ENCODE measurements at regions not wholly inside any gene's neighbourhood (a gene's known extent, or its start where the extent isn't known, plus 50 kb on each side); places are given as distances from the start of the nearest gene placed in this dataset.

DNA sequence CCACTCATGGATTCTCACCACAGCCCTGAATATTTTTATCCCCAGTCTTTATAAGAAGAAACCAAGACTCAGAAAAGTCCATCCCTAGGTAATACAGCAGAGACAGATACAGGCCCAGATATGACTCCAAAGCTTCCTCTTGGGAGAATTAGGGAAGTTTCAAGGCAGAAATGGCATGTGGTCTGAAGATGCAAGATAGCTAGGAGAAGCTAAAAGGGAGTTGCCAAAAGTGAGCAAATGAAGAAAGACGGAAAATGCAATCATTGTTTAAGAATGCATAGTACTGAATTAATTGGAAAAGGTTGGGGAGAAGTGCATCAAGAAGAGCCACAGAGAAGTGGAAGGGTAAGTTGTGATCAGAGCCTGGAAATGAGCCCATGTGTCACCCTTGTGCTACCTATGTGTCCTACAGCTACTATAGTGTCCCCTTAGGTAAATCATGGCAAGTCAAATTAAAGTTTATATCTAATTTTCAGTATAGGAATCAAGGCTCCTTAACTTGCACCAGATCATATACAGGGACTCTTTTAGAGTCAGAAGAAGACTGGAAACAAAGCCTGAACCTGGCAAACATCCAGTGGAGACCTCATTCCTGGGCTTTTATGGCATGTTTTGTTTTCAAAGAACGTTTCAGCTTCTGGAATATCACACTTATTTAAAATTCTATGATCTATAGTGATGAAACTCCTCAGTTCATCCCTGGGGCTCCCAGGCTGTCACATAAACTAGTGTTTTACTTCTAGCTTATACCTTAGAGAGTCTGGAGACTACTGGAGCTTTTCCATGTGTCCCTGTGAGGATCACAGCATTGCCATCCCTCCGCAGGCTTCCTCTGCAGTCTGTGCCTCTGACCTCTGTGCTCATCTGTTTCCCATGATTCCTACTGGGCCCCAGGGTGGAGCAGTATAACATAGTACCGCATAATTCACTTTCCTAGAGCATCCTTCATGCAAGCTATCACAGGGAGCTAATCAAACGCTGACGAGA, 189.0 kb upstream of the CDKN3 start:
- H3K4me3 ChIP-seq (replicated peaks in 1 of 3): no peak overlapping the region
- H3K36me3 ChIP-seq: no peaks in the 10 kb centered on the region
- 78 to 79% methylated on average over 6 of the region's 6 CpGs for WGBS, 2 donors
- H3K27ac ChIP-seq: peak overlapping the region in 1 of 3 donors; percentile 60
- H3K27me3 ChIP-seq: no peaks in the 10 kb centered on the region
- H3K9me3 ChIP-seq: no peaks in the 10 kb centered on the region
- no peak for DNase-seq
- intact Hi-C loops (cut with DNase I): no loop called here
- H3K4me1 ChIP-seq: peaks cover 25 to 42% of the 10 kb centered on the region in 2 donors
- TF ChIP-seq, protein P1, sequence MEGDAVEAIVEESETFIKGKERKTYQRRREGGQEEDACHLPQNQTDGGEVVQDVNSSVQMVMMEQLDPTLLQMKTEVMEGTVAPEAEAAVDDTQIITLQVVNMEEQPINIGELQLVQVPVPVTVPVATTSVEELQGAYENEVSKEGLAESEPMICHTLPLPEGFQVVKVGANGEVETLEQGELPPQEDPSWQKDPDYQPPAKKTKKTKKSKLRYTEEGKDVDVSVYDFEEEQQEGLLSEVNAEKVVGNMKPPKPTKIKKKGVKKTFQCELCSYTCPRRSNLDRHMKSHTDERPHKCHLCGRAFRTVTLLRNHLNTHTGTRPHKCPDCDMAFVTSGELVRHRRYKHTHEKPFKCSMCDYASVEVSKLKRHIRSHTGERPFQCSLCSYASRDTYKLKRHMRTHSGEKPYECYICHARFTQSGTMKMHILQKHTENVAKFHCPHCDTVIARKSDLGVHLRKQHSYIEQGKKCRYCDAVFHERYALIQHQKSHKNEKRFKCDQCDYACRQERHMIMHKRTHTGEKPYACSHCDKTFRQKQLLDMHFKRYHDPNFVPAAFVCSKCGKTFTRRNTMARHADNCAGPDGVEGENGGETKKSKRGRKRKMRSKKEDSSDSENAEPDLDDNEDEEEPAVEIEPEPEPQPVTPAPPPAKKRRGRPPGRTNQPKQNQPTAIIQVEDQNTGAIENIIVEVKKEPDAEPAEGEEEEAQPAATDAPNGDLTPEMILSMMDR (IDR thresholded peaks at IDR 0.05): no peak
- TF ChIP-seq POLR2A (IDR thresholded peaks at IDR 0.05): no peak

DNA sequence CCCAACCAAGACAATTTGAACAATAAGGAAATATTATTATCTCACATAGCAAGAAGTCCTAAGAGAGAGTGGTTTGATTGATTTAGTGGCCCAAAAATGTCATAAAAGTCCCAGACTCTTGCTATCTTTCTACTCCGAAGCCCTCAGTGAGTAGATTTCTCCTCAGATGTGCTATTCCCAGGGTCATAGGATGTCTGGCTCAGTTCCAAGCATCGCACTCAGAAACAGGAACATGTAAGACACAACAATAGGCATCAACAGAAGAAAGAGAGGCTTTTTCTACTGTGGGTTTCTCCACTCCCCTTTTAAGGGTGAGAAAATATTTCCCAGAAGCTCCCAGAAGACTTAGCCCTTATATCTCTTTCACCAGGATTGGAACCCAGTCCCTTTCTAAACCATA, 188.1 kb upstream of the CDKN3 start:
- no peak for DNase-seq
- WGBS, 2 donors: 64 to 77% methylated on average over 2 of the region's 2 CpGs
- Histone ChIP-seq H3K4me1 (peaks cover 25 to 42% of the 10 kb centered on the region in 2 donors), H3K36me3 (no peaks in the 10 kb centered on the region), H3K27me3 (no peaks in the 10 kb centered on the region), H3K27ac (no peak overlapping the region), H3K4me3 (replicated peaks in 1 of 3) (no peak overlapping the region), H3K9me3 (no peaks in the 10 kb centered on the region)
- no peak for TF ChIP-seq POLR2A (IDR thresholded peaks at IDR 0.05)
- TF ChIP-seq, protein P1 (IDR thresholded peaks at IDR 0.05): no peak
- intact Hi-C loops (cut with DNase I): no loop called here

DNA sequence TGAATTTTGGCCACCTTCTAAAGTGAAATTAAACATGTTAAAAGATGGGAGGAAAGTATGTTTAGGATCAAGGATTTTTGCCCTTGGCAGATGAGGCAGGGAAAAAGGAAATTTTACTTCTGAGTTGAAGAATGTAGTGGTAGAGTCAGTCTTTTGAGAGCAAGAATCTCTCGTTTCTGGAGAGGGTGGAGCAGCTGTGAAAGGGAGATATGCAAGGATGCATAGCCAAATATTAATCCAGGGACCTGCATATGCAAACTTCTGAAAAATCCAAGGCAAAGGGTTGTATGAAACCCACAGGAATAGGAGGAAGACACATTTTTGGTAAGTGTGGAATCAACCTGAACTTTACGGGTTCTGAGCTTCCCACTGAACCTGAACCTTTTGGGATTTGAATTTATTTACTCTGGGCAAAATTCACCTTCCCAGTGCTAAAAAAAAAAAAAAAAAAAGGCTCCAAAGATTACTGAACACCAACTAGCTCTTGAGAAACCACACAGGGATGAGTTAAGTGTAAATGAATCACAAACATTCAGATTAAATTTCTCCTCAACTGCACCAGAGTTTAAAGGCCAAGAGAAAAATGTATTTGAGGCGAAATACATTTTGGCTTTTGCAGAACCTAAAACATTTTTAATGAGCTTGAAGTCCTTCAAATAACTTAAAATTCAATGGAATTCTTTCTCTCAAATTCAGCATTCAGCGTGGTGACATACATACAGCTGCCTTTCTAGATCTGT, 187.1 kb upstream of the CDKN3 start:
- 58 to 59% methylated on average over 4 of the region's 4 CpGs for WGBS, 2 donors
- no peak overlapping the region for H3K4me3 ChIP-seq (replicated peaks in 1 of 3)
- no peaks in the 10 kb centered on the region for H3K27me3 ChIP-seq
- no peaks in the 10 kb centered on the region for H3K36me3 ChIP-seq
- no peaks in the 10 kb centered on the region for H3K9me3 ChIP-seq
- peaks cover 25 to 42% of the 10 kb centered on the region in 2 donors for H3K4me1 ChIP-seq
- no peak for DNase-seq
- H3K27ac ChIP-seq: no peak overlapping the region
- TF ChIP-seq POLR2A (IDR thresholded peaks at IDR 0.05): no peak
- TF ChIP-seq, protein P1 (IDR thresholded peaks at IDR 0.05): no peak
- intact Hi-C loops (cut with DNase I): no loop called here

DNA sequence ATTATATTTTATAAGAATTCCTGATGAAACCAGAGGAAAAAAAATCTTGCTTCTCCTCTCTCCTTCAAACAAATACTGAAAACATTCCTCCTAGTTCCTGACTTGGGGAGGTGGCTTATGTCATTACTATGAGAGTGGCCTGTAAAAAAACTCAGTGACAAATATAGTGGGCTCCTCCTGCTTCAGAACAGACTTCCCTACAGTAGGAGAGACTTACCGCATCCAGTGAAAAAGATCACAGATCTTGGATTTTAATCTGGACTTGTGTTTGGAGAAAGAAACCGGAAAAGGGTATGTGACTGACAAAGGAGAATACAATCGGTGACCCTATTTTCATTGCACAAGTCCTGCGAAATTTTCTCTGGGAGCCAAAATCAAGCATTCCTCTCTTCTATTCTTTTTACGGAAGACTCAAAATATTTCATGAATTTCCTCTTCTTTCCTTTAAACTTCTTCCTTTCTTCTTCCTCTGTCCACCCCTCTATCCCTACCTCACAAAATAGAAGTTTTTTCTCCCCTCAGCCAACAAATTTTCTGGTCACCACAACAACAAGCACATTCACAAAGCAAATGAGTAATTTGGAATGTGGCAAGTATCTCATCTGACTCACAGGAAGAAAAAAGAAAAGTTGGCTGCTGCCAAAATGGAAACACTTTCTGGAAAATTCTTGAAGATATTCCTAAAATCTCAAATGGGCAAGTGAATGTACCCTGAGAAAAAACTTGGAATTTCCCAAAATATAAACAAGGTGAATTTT, 185.1 kb upstream of the CDKN3 start:
- Histone ChIP-seq H3K4me3 (replicated peaks in 1 of 3) (no peak overlapping the region), H3K4me1 (peaks cover 15 to 37% of the 10 kb centered on the region in 2 donors), H3K27me3 (no peaks in the 10 kb centered on the region), H3K36me3 (no peaks in the 10 kb centered on the region), H3K27ac (no peak overlapping the region), H3K9me3 (no peaks in the 10 kb centered on the region)
- intact Hi-C loops (cut with DNase I): no loop called here
- DNase-seq: no peak
- no peak for TF ChIP-seq POLR2A (IDR thresholded peaks at IDR 0.05)
- TF ChIP-seq, protein P1 (IDR thresholded peaks at IDR 0.05): no peak
- 79 to 87% methylated on average over 5 of the region's 5 CpGs for WGBS, 2 donors
